HCT116 (cell line): ENCODE measurements at regions not wholly inside any gene's neighbourhood (a gene's known extent, or its start where the extent isn't known, plus 50 kb on each side); places are given as distances from the start of the nearest gene placed in this dataset.

Experiments
- ATAC-seq: fragments of 200-7000 bp; cut with Tn5 transposase; 2 replicates; pipeline ENCODE4 v1.9.1; 2020; ENCODE audit warnings: mild to moderate bottlenecking, moderate library complexity
- BruUV-seq: library from RNA; stranded (reverse); fragments of 400-500 nt; replicated peaks from 2 replicates; lab custom pipeline; 2021; lab: Mats Ljungman, UMichigan
- CTCF ChIA-PET: fragments of 300-600 bp; sonication (Branson Sonifier 250); formaldehyde crosslinking; loops from one replicate; lab custom pipeline; 2021; ENCODE audit warnings: antibody characterized with exemption; lab: Charles Lee
- POLR2A ChIA-PET: fragments of 300-600, 350-600 bp; sonication (Branson Sonifier 250); formaldehyde crosslinking; loops from one replicate; lab custom pipeline; 2021; ENCODE audit warnings: antibody characterized with exemption; lab: Charles Lee
- RAD21 ChIA-PET, 2 experiments: fragments of 300-600 bp; sonication (Branson Sonifier 250); formaldehyde crosslinking; loops; one replicate each; lab custom pipeline; 2023; ENCODE audit warnings: low total read pairs in 2 of 2; ENCODE audit not compliant: uncharacterized antibody in 2 of 2, unreplicated experiment in 2 of 2, low non-redundant PET in 1 of 2; lab: Charles Lee
- DNase-seq: peaks from one replicate; pipeline ENCODE4 v3.0.0-alpha.2; 2010; ENCODE audit warnings: low read depth, low spot score
- H2AFZ ChIP-seq: fragments of 200-600 bp; shearing (Covaris generic), sonication (generic); 2 replicates; pipeline ENCODE4 v1.6.1; 2017; ENCODE audit warnings: low read depth, mixed run types, mixed read lengths, antibody characterized with exemption, low read length; ENCODE audit not compliant: poor library complexity, severe bottlenecking
- H3K27ac ChIP-seq: 2 replicates; pipeline ENCODE4 v1.5.1; 2012; ENCODE audit warnings: low read depth, low read length
- H3K27me3 ChIP-seq: fragments of 200-600 bp; sonication (generic); 2 replicates; pipeline ENCODE4 v1.6.1; 2016; ENCODE audit warnings: mixed run types, low read length, mixed read lengths; ENCODE audit not compliant: insufficient read depth
- H3K36me3 ChIP-seq, 2 experiments: fragments of 200-500 bp in 1 of 2; fragments of 200-600 bp in 1 of 2; sonication (Bioruptor generic) in 1 of 2; sonication (generic) in 1 of 2; 2 replicates each; pipeline versions ENCODE4 v1.5.1 to v1.6.1; 2014 to 2016; ENCODE audit warnings: low read length in 2 of 2, inconsistent platforms in 1 of 2, mixed read lengths in 1 of 2, mixed run types in 1 of 2; ENCODE audit not compliant: insufficient read depth in 2 of 2, control insufficient read depth in 1 of 2
- H3K4me1 ChIP-seq, 2 experiments: fragments of 200-600 bp in 1 of 2; sonication (generic) in 1 of 2; 2 replicates each; pipeline versions ENCODE4 v1.5.1 to v1.6.1; 2012 to 2017; ENCODE audit warnings: low read length in 2 of 2, inconsistent platforms in 1 of 2, mild to moderate bottlenecking in 1 of 2, mixed read lengths in 1 of 2, mixed run types in 1 of 2, moderate library complexity in 1 of 2; ENCODE audit not compliant: insufficient read depth in 2 of 2, control insufficient read depth in 1 of 2
- H3K4me2 ChIP-seq: fragments of 200-600 bp; sonication (generic); 2 replicates; pipeline ENCODE4 v1.6.1; 2017; ENCODE audit warnings: mixed run types, low read length, mixed read lengths
- H3K4me3 ChIP-seq, 2 experiments: fragments of 200-600 bp in 1 of 2; sonication (generic) in 1 of 2; replicated peaks in 1 of 2; 2 replicates each; pipeline ENCODE4 v1.5.1; 2011 to 2016; ENCODE audit warnings: low read length in 2 of 2, control low read depth in 1 of 2, low read depth in 1 of 2, mild to moderate bottlenecking in 1 of 2, mixed read lengths in 1 of 2, mixed run types in 1 of 2
- H3K79me2 ChIP-seq: fragments of 200-600 bp; sonication (generic); 2 replicates; pipeline ENCODE4 v1.6.1; 2017; ENCODE audit warnings: mild to moderate bottlenecking, mixed run types, low read length, moderate library complexity, mixed read lengths; ENCODE audit not compliant: insufficient read depth
- H3K9ac ChIP-seq: fragments of 200-600 bp; sonication (generic); 2 replicates; pipeline ENCODE4 v1.6.1; 2016; ENCODE audit warnings: low read length, mixed read lengths
- H3K9me2 ChIP-seq: fragments of 200-600 bp; sonication (generic), shearing (Covaris generic); 2 replicates; pipeline ENCODE4 v1.6.1; 2017; ENCODE audit warnings: mixed run types, mild to moderate bottlenecking, moderate library complexity; ENCODE audit not compliant: insufficient read depth
- H3K9me3 ChIP-seq, 2 experiments: fragments of 200-500 bp in 1 of 2; fragments of 200-600 bp in 1 of 2; sonication (Bioruptor generic) in 1 of 2; sonication (generic) in 1 of 2; 2 replicates each; pipeline ENCODE4 v1.6.1; 2014 to 2017; ENCODE audit warnings: low read length in 2 of 2, mixed read lengths in 2 of 2, inconsistent platforms in 1 of 2, low read depth in 1 of 2, mild to moderate bottlenecking in 1 of 2, mixed run types in 1 of 2, moderate library complexity in 1 of 2; ENCODE audit not compliant: control insufficient read depth in 1 of 2, insufficient read depth in 1 of 2
- H4K20me1 ChIP-seq: fragments of 200-600 bp; sonication (generic), shearing (Covaris generic); 2 replicates; pipeline ENCODE4 v1.6.1; 2017; ENCODE audit warnings: mixed run types, mild to moderate bottlenecking, moderate library complexity; ENCODE audit not compliant: insufficient read depth
- CEBPB ChIP-seq: IDR thresholded peaks from 2 replicates; pipeline ENCODE4 v1.6.1; 2012; ENCODE audit warnings: low read depth
- CTCF ChIP-seq, 3 experiments: fragments of 200-600 bp in 1 of 3; sonication (generic) in 1 of 3; IDR thresholded peaks in 2 of 3; conservative IDR thresholded peaks in 1 of 3; 2 replicates each; pipeline ENCODE4 v1.5.1; 2012 to 2017; ENCODE audit warnings: low read depth in 2 of 3, low read length in 2 of 3, antibody characterized with exemption in 1 of 3, borderline replicate concordance in 1 of 3, control low read depth in 1 of 3, mild to moderate bottlenecking in 1 of 3, mixed read lengths in 1 of 3, mixed run types in 1 of 3, moderate library complexity in 1 of 3; ENCODE audit not compliant: insufficient read depth in 1 of 3
- EGR1 ChIP-seq: IDR thresholded peaks from 2 replicates; pipeline ENCODE4 v1.6.1; 2012; ENCODE audit warnings: low read depth
- ELF1 ChIP-seq: IDR thresholded peaks from 2 replicates; pipeline ENCODE4 v1.6.1; 2012; ENCODE audit warnings: low read depth, borderline replicate concordance
- EZH2 ChIP-seq: fragments of 200-600 bp; sonication (generic); IDR thresholded peaks from 2 replicates; pipeline ENCODE4 v1.6.1; 2017; ENCODE audit warnings: antibody characterized with exemption, mixed run types
- EZH2phosphoT487 ChIP-seq: fragments of 200-600 bp; IDR thresholded peaks from 2 replicates; pipeline ENCODE4 v1.6.1; 2018; ENCODE audit warnings: antibody characterized with exemption, borderline replicate concordance
- FOSL1 ChIP-seq: IDR thresholded peaks from 2 replicates; pipeline ENCODE4 v1.6.1; 2012; ENCODE audit warnings: low read depth
- JUND ChIP-seq: IDR thresholded peaks from 2 replicates; pipeline ENCODE4 v1.6.1; 2012
- MAX ChIP-seq: IDR thresholded peaks from 2 replicates; pipeline ENCODE4 v1.6.1; 2012
- POLR2A ChIP-seq: IDR thresholded peaks from 2 replicates; pipeline ENCODE4 v1.7.0; 2011; ENCODE audit warnings: borderline replicate concordance; ENCODE audit not compliant: insufficient read depth, insufficient read length; ENCODE audit errors: extremely low read depth
- POLR2AphosphoS5 ChIP-seq: IDR thresholded peaks from 2 replicates; pipeline ENCODE4 v1.6.1; 2011; ENCODE audit warnings: mild to moderate bottlenecking, low read depth, low read length, moderate library complexity
- RAD21 ChIP-seq: IDR thresholded peaks from 2 replicates; pipeline ENCODE4 v1.6.1; 2012; ENCODE audit warnings: low read depth, mild to moderate bottlenecking
- SP1 ChIP-seq: IDR thresholded peaks from 2 replicates; pipeline ENCODE4 v1.6.1; 2012; ENCODE audit warnings: low read depth
- TCF7L2 ChIP-seq: IDR thresholded peaks from 2 replicates; pipeline ENCODE4 v1.7.0; 2011; ENCODE audit warnings: borderline replicate concordance, inconsistent platforms; ENCODE audit not compliant: insufficient read depth, insufficient read length; ENCODE audit errors: extremely low read depth
- YY1 ChIP-seq: IDR thresholded peaks from 2 replicates; pipeline ENCODE4 v1.6.1; 2011; ENCODE audit warnings: low read length, low read depth, moderate library complexity, mild to moderate bottlenecking; ENCODE audit not compliant: insufficient replicate concordance; ENCODE audit errors: extremely low read depth
- intact Hi-C: fragments of 100-400 bp; cut with micrococcal nuclease; formaldehyde crosslinking; loops from 2 replicates; pipeline ENCODE4 v1.10.0; 2022
- TF ChIP-seq, protein P1 (sequence below): IDR thresholded peaks from 2 replicates; pipeline ENCODE4 v1.6.1; 2011; ENCODE audit warnings: mild to moderate bottlenecking, low read length, moderate library complexity; ENCODE audit not compliant: insufficient replicate concordance; ENCODE audit errors: extremely low read depth
- TF ChIP-seq, protein P2 (sequence below): IDR thresholded peaks from 2 replicates; pipeline ENCODE4 v1.6.1; 2012

DNA sequence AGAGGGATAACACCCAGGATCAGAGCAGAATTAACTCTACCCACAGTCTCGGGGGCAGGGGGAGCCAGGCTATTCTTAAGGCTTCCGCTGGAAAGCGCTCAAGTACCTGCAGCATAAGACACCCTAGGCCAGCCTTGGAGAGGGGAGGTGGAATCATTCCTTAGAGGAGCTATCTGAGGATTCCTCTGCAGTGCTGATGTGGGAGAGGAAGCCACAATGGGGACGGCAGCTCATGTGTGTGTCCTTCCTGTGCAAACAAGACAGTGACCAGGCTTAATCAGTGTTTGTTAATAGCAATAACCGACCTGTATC, 382.2 kb upstream of the CADM1 start:
- H3K4me2 ChIP-seq, result no peak overlapping the region
- no peaks in the 10 kb centered on the region for H4K20me1 ChIP-seq
- ATAC-seq (no peak), DNase-seq (no peak)
- no peaks in the 10 kb centered on the region for H3K4me1 ChIP-seq
- H3K9ac ChIP-seq, result no peak overlapping the region
- CTCF ChIA-PET, result no interaction called here
- no peaks in the 10 kb centered on the region for H3K79me2 ChIP-seq
- no peak overlapping the region for H2AFZ ChIP-seq
- TF ChIP-seq POLR2AphosphoS5 (no peak), EZH2phosphoT487 (no peak)
- no peaks in the 10 kb centered on the region for H3K27me3 ChIP-seq
- no peak overlapping the region for H3K4me3 ChIP-seq
- no peaks in the 10 kb centered on the region; a peak in 1 of 4 replicates for H3K9me3 ChIP-seq
- H3K9me2 ChIP-seq, result no peaks in the 10 kb centered on the region
- POLR2A ChIA-PET, result no interaction called here
- H3K36me3 ChIP-seq, result no peaks in the 10 kb centered on the region
- no peak overlapping the region for H3K27ac ChIP-seq
- RAD21 ChIA-PET, result no interaction called here
- intact Hi-C loops, result no loop called here
- BruUV-seq, result no TSS peak

- RAD21 ChIA-PET, result no interaction called here
- Histone ChIP-seq H3K9ac (no peak overlapping the region), H3K4me2 (no peak overlapping the region), H3K9me3 (no peaks in the 10 kb centered on the region; a peak in 1 of 4 replicates), H3K4me1 (no peaks in the 10 kb centered on the region), H3K27me3 (no peaks in the 10 kb centered on the region), H3K4me3 (no peak overlapping the region), H4K20me1 (no peaks in the 10 kb centered on the region), H3K79me2 (no peaks in the 10 kb centered on the region), H3K9me2 (no peaks in the 10 kb centered on the region), H3K27ac (no peak overlapping the region), H3K36me3 (no peaks in the 10 kb centered on the region), H2AFZ (no peak overlapping the region)
- DNase-seq (no peak), ATAC-seq (no peak)
- POLR2A ChIA-PET, result no interaction called here
- no TSS peak for BruUV-seq
- intact Hi-C loops, result no loop called here
- CTCF ChIA-PET, result no interaction called here
- TF ChIP-seq YY1, result no peak
- no peak for TF ChIP-seq EZH2
- no peak for TF ChIP-seq MAX
- TF ChIP-seq CEBPB, result no peak
- TF ChIP-seq ELF1, result no peak
- TF ChIP-seq, protein P1, sequence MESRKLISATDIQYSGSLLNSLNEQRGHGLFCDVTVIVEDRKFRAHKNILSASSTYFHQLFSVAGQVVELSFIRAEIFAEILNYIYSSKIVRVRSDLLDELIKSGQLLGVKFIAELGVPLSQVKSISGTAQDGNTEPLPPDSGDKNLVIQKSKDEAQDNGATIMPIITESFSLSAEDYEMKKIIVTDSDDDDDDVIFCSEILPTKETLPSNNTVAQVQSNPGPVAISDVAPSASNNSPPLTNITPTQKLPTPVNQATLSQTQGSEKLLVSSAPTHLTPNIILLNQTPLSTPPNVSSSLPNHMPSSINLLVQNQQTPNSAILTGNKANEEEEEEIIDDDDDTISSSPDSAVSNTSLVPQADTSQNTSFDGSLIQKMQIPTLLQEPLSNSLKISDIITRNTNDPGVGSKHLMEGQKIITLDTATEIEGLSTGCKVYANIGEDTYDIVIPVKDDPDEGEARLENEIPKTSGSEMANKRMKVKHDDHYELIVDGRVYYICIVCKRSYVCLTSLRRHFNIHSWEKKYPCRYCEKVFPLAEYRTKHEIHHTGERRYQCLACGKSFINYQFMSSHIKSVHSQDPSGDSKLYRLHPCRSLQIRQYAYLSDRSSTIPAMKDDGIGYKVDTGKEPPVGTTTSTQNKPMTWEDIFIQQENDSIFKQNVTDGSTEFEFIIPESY, result no peak
- no peak for TF ChIP-seq CTCF (IDR thresholded peaks at IDR 0.05 in 2 of 3, conservative IDR thresholded peaks at IDR 0.05 in 1 of 3; ENCODE audit: borderline replicate concordance in 1 of 3, insufficient read depth in 1 of 3, low read depth in 2 of 3, low read length in 2 of 3)
- no peak for TF ChIP-seq SP1
- TF ChIP-seq POLR2A, result no peak
- TF ChIP-seq, protein P2, sequence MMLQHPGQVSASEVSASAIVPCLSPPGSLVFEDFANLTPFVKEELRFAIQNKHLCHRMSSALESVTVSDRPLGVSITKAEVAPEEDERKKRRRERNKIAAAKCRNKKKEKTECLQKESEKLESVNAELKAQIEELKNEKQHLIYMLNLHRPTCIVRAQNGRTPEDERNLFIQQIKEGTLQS, result no peak
- no peak for TF ChIP-seq JUND
- no peak for TF ChIP-seq TCF7L2
- TF ChIP-seq FOSL1, result no peak
- TF ChIP-seq EGR1, result no peak
- TF ChIP-seq RAD21, result no peak
These were observed 381.6 kb upstream of the CADM1 start for GRCh38 chr11:115885535-115886421.
